Naive thymus-derived CD8-positive, alpha-beta T cell (primary cell): ENCODE measurements at regions not wholly inside any gene's neighbourhood (a gene's known extent, or its start where the extent isn't known, plus 50 kb on each side); places are given as distances from the start of the nearest gene placed in this dataset.
A peak's percentile ranks its signal among the peaks of the same experiment; 100 is the strongest.

Experiments used
- ATAC-seq, 2 donors: fragments of 150-1000 bp; cut with Tn5 transposase in 1 of 2; sonication (Bioruptor Pico), chemical (Tn5 transposase) in 1 of 2; 1 replicate in 1 of 2; 2 replicates in 1 of 2; pipeline ENCODE4 v1.10.0; 2021; ENCODE audit warnings: mild to moderate bottlenecking in 2 of 2, moderate library complexity in 2 of 2
- POLR2A ChIA-PET: fragments of 350-600 bp; sonication (Branson Sonifier 250); formaldehyde crosslinking; loops from one replicate; lab custom pipeline; 2021; ENCODE audit warnings: antibody characterized with exemption; lab: Charles Lee
- DNase-seq, 10 donors: peaks; one replicate each; pipeline versions ENCODE4 v3.0.0 to v3.0.0-alpha.2; 2020 to 2022
- H3K27ac Mint-ChIP-seq, 10 donors: one replicate each; pipeline ENCODE4 v1.8.0; 2020 to 2022; ENCODE audit warnings: mild to moderate bottlenecking in 10 of 10, mixed read lengths in 10 of 10, moderate library complexity in 4 of 10, inconsistent platforms in 1 of 10
- H3K27me3 Mint-ChIP-seq, 5 donors: one replicate each; pipeline ENCODE4 v1.8.0; 2021 to 2022; ENCODE audit warnings: mixed read lengths in 5 of 5
- H3K36me3 Mint-ChIP-seq, 3 donors: one replicate each; pipeline ENCODE4 v1.8.0; 2020 to 2022; ENCODE audit warnings: mixed read lengths in 3 of 3, mild to moderate bottlenecking in 2 of 3, inconsistent platforms in 1 of 3
- H3K4me1 Mint-ChIP-seq, 4 donors: one replicate each; pipeline ENCODE4 v1.8.0; 2021 to 2022; ENCODE audit warnings: mixed read lengths in 4 of 4
- H3K4me3 Mint-ChIP-seq, 10 donors: one replicate each; pipeline ENCODE4 v1.8.0; 2020 to 2022; ENCODE audit warnings: mild to moderate bottlenecking in 10 of 10, mixed read lengths in 10 of 10, moderate library complexity in 6 of 10, inconsistent platforms in 1 of 10
- H3K9me3 Mint-ChIP-seq, 9 donors: one replicate each; pipeline ENCODE4 v1.8.0; 2020 to 2022; ENCODE audit warnings: mixed read lengths in 9 of 9, mild to moderate bottlenecking in 3 of 9, inconsistent platforms in 1 of 9, moderate library complexity in 1 of 9

- ATAC-seq (no peak), DNase-seq (no peak)
- Mint-ChIP-seq H3K4me1 (no peaks in the 10 kb centered on the region), H3K4me3 (no peak overlapping the region), H3K36me3 (peaks cover 0 to 2% (median 0%) of the 10 kb centered on the region in 3 donors), H3K9me3 (peaks cover 0 to 2% (median 0%) of the 10 kb centered on the region in 9 donors), H3K27me3 (no peaks in the 10 kb centered on the region), H3K27ac (no peak overlapping the region)
- POLR2A ChIA-PET: no interaction called here
Observed at GRCh38 chr7:10657201-10657600, 316.5 kb upstream of the PHF14 start.

- peaks cover 0 to 2% (median 0%) of the 10 kb centered on the region in 3 donors for H3K36me3 Mint-ChIP-seq
- peaks cover 0 to under 1% (median 0%) of the 10 kb centered on the region in 4 donors for H3K4me1 Mint-ChIP-seq
- no peak for DNase-seq
- H3K27me3 Mint-ChIP-seq: no peaks in the 10 kb centered on the region
- H3K27ac Mint-ChIP-seq: no peak overlapping the region
- H3K4me3 Mint-ChIP-seq: no peak overlapping the region
- peaks cover 0 to 2% (median 0%) of the 10 kb centered on the region in 9 donors for H3K9me3 Mint-ChIP-seq
- no peak for ATAC-seq
- POLR2A ChIA-PET: no interaction called here
Observed at GRCh38 chr7:10657837-10658236, 315.8 kb upstream of the PHF14 start.

- H3K9me3 Mint-ChIP-seq: no peaks in the 10 kb centered on the region
- H3K27me3 Mint-ChIP-seq: no peaks in the 10 kb centered on the region
- ATAC-seq: no peak
- H3K36me3 Mint-ChIP-seq: no peaks in the 10 kb centered on the region
- POLR2A ChIA-PET: no interaction called here
- H3K4me1 Mint-ChIP-seq: peaks cover 0 to 5% (median 3%) of the 10 kb centered on the region in 4 donors
- H3K4me3 Mint-ChIP-seq: no peak overlapping the region
- no peak overlapping the region for H3K27ac Mint-ChIP-seq
- DNase-seq: no peak
Observed at GRCh38 chr7:10662491-10662890, 311.2 kb upstream of the PHF14 start.

DNA sequence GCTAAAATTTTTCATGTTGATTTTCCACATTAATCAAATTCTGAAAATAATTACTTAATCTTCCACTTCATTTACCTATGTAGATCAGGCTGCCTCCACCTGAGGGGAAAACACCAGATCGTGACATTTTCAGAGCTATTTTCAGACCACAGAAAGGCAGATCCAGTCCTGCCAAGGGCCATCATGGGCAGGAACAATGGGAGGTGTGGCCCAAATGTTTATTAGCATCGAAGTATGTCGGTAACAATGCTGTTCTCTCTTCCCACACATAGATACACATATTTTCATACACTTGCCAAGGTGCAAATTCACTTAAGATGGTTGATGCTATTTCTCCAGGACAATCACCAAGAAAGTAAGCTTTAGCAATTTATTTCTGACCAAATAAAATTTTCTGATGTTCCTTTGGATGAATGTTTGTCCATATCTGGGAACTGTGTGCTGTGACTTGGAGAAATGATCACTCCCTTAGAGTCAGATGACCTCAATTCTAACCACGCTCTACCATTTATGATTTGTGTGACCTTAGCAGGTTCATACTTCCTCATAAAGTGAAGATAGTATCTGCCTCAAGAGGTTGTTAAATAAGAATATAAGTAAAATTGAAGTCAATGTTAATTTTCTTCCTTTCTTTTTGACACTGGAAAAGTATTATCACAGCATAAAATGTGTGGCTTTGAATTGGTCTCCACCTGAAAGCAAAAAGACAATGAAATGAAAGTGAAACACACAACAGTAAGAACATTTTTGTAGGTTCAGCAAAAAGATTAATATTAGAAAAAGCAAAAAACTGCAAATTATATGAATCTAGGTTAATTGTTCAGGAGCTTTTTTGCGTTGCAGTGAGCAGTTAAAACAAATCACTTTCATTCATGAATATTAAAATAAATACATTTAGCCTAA is 310.4 kb upstream of the PHF14 start:
- Mint-ChIP-seq H3K27ac (no peak overlapping the region), H3K9me3 (no peaks in the 10 kb centered on the region), H3K4me1 (peaks cover 0 to 5% (median 3%) of the 10 kb centered on the region in 4 donors), H3K4me3 (no peak overlapping the region), H3K27me3 (no peaks in the 10 kb centered on the region), H3K36me3 (no peaks in the 10 kb centered on the region)
- POLR2A ChIA-PET: no interaction called here
- DNase-seq (no peak), ATAC-seq (no peak)

GRCh38 chr7:10672186-10672585 is 301.5 kb upstream of the PHF14 start:
- Mint-ChIP-seq H3K9me3 (peaks cover 0 to 24% (median 7%) of the 10 kb centered on the region in 9 donors), H3K27me3 (peaks cover 0 to 18% (median 5%) of the 10 kb centered on the region in 5 donors), H3K4me1 (peaks cover 0 to 3% (median 0%) of the 10 kb centered on the region in 4 donors), H3K36me3 (peaks cover 0 to 16% (median 4%) of the 10 kb centered on the region in 3 donors), H3K27ac (no peak overlapping the region), H3K4me3 (no peak overlapping the region)
- DNase-seq (no peak), ATAC-seq (no peak)
- POLR2A ChIA-PET: no interaction called here

DNA sequence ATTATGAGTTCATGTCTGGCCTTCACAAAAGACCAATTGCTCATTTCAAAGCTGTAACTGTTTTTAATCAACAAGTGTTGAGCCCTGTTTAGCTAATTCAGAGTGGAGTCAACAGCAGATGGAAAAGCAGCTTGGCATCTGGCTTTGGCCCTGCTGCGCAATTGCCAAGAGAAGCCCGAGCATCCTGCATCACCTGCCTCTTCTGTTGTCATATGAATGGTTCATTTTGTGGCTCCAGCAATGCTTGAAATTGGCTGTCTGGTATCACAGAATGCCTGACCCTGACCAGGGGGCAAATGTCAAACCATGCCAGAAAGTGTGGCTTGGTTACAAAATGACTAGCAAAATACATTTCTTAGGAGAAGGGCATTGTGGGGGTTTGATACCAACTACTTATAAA is 296.5 kb upstream of the PHF14 start:
- POLR2A ChIA-PET: no interaction called here
- ATAC-seq (no peak), DNase-seq (no peak)
- no peak overlapping the region for H3K4me3 Mint-ChIP-seq
- no peaks in the 10 kb centered on the region for H3K9me3 Mint-ChIP-seq
- no peaks in the 10 kb centered on the region for H3K4me1 Mint-ChIP-seq
- H3K27ac Mint-ChIP-seq: no peak overlapping the region
- H3K27me3 Mint-ChIP-seq: peaks cover 0 to 18% (median 3%) of the 10 kb centered on the region in 5 donors
- H3K36me3 Mint-ChIP-seq: no peaks in the 10 kb centered on the region

DNA sequence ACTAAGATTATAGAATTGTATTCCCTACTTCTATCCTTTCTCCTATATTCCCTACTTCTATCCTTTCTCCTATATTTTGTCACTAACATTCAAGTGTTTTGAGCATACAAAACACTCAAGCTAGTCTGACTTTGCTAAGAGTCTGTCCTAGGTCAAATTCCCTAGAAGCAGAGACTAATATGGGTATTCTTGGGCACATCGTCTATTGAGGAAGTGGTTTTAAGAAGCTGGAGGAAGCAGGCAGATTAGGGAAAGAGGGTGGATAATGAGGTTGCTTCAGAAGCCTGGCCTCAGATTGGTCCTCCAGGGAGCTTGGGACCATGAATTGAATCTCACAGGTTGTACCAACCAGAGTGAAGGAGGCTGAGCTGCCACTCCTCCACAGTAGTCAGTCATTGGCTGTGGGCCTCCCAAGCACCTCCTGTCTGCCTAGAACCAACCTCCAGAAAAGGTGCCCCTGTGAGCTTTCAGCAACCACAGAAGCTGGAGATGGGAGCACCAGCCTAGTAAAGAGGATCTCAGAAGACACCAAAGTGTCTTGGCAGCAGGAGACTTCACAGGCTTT is 295.9 kb upstream of the PHF14 start:
- POLR2A ChIA-PET: no interaction called here
- ATAC-seq (no peak), DNase-seq (no peak)
- Mint-ChIP-seq H3K4me3 (no peak overlapping the region), H3K27me3 (peaks cover 0 to 18% (median 3%) of the 10 kb centered on the region in 5 donors), H3K27ac (no peak overlapping the region), H3K9me3 (no peaks in the 10 kb centered on the region), H3K4me1 (no peaks in the 10 kb centered on the region), H3K36me3 (no peaks in the 10 kb centered on the region)

GRCh38 chr7:10684606-10685005 is 289.1 kb upstream of the PHF14 start:
- Mint-ChIP-seq H3K4me1 (no peaks in the 10 kb centered on the region), H3K27ac (peak overlapping the region in 1 of 10 donors; percentile 1), H3K9me3 (peaks cover 0 to 9% (median 0%) of the 10 kb centered on the region in 9 donors), H3K27me3 (peaks cover 0 to 25% (median 14%) of the 10 kb centered on the region in 5 donors), H3K4me3 (no peak overlapping the region), H3K36me3 (no peaks in the 10 kb centered on the region)
- DNase-seq (no peak), ATAC-seq (no peak)
- POLR2A ChIA-PET: no interaction called here

DNA sequence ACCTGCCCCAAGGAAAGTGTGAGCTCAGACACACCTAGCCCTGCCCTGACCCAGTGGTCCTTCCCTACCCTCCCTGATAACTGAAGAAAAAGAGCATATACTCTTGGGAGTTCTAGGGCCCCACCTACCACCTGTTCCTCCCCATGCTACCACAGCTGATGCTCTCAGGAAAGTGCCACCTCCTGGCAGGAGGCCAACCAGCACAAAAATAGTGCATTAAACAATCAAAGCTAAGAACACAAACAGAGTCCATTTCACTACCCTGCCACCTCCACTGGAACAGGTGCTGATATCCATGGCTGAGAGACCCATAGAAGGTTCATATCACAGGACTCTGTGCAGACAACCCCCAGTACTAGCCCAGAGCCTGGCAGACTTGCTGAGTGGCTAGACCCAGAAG is 288.6 kb upstream of the PHF14 start:
- Mint-ChIP-seq H3K4me1 (no peaks in the 10 kb centered on the region), H3K4me3 (no peak overlapping the region), H3K27ac (no peak overlapping the region), H3K27me3 (peaks cover 0 to 25% (median 14%) of the 10 kb centered on the region in 5 donors), H3K36me3 (no peaks in the 10 kb centered on the region), H3K9me3 (peaks cover 0 to 9% (median 0%) of the 10 kb centered on the region in 9 donors)
- DNase-seq: no peak
- POLR2A ChIA-PET: no interaction called here
- ATAC-seq: no peak

DNA sequence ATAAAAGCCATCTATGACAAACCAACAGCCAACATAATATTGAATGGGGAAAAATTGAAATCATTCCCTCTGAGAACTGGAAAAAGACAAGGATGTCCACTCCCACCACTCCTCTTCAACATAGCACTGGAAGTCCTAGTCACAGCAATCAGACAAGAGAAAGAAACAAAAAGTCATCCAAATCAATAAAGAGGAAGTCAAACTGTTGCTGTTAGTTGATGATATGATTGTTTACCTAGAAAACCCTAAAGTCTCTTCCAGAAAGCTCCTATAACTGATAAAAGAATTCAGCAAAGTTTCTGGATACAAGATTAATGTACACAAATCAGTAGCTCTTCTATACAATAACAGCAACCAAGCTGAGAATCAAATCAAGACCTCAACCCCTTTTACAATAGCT is 285.1 kb upstream of the PHF14 start:
- Mint-ChIP-seq H3K27me3 (peaks cover 0 to 25% (median 14%) of the 10 kb centered on the region in 5 donors), H3K4me3 (no peak overlapping the region), H3K27ac (no peak overlapping the region), H3K9me3 (peaks cover 0 to 9% (median 0%) of the 10 kb centered on the region in 9 donors), H3K4me1 (no peaks in the 10 kb centered on the region), H3K36me3 (no peaks in the 10 kb centered on the region)
- DNase-seq: no peak
- POLR2A ChIA-PET: no interaction called here
- no peak for ATAC-seq

DNA sequence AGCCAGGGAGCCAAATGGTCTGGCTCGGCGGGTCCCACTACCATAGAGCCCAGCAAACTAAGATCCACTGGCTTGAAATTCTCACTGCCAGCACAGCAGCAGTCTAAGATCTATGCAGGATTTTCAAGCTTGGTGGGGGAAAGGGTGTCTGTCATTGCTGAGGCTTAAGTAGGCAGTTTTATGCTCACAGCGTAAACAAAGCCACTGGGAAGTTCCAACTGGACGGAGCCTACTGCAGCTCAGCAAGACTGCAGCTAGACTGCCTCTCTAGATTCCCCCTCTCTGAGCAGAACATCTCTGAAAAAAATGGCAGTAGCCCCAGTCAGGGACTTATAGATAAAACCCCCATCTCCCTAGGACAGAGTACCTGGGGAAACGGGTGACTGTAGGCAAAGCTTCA is 277.6 kb upstream of the PHF14 start:
- POLR2A ChIA-PET: no interaction called here
- DNase-seq: no peak
- Mint-ChIP-seq H3K4me1 (no peaks in the 10 kb centered on the region), H3K4me3 (no peak overlapping the region), H3K27ac (no peak overlapping the region), H3K36me3 (peaks cover 0 to 4% (median 0%) of the 10 kb centered on the region in 3 donors), H3K9me3 (peaks cover 0 to 33% (median 5%) of the 10 kb centered on the region in 9 donors), H3K27me3 (peaks cover 0 to 3% (median 0%) of the 10 kb centered on the region in 5 donors)
- ATAC-seq: no peak

DNA sequence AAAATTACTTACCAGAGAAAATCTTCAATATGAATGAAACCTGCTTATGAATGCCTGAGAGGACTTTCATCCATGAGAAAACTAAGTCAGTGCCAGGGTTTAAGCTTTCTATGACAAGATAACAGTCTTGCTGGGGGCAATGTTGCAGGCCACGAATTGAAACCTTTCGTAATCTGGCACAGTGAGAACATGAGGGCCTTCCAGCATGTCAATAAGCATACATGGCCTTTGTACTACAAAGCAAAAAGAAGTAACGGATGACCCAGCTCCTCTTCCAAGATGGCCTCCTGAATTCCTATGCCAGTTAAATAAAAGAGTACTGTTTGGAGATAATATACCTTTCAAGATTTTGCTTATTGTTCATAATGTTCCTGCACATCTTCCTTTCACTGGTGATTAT is 270.6 kb upstream of the PHF14 start:
- Mint-ChIP-seq H3K27ac (no peak overlapping the region), H3K4me3 (no peak overlapping the region), H3K27me3 (no peaks in the 10 kb centered on the region), H3K4me1 (peaks cover 0 to 4% (median 2%) of the 10 kb centered on the region in 4 donors), H3K9me3 (peaks cover 0 to 27% (median 5%) of the 10 kb centered on the region in 9 donors), H3K36me3 (peaks cover 0 to 4% (median 0%) of the 10 kb centered on the region in 3 donors)
- ATAC-seq (no peak), DNase-seq (no peak)
- POLR2A ChIA-PET: no interaction called here

GRCh38 chr7:10703981-10704380 is 269.7 kb upstream of the PHF14 start:
- H3K9me3 Mint-ChIP-seq: peaks cover 0 to 19% (median 2%) of the 10 kb centered on the region in 9 donors
- no peaks in the 10 kb centered on the region for H3K27me3 Mint-ChIP-seq
- peaks cover 0 to 4% (median 2%) of the 10 kb centered on the region in 4 donors for H3K4me1 Mint-ChIP-seq
- ATAC-seq (no peak), DNase-seq (no peak)
- peaks cover 0 to 3% (median 0%) of the 10 kb centered on the region in 3 donors for H3K36me3 Mint-ChIP-seq
- H3K27ac Mint-ChIP-seq: no peak overlapping the region
- H3K4me3 Mint-ChIP-seq: no peak overlapping the region
- POLR2A ChIA-PET: no interaction called here
